Panc1 (cell line): ENCODE measurements at regions not wholly inside any gene's neighbourhood (a gene's known extent, or its start where the extent isn't known, plus 50 kb on each side); places are given as distances from the start of the nearest gene placed in this dataset.

ENCODE experiments used
- CTCF ChIP-seq: fragments of 450-650 bp; IDR thresholded peaks from 2 replicates; pipeline ENCODE4 v1.5.1; 2017; ENCODE audit warnings: mild to moderate bottlenecking
- POLR2AphosphoS5 ChIP-seq: IDR thresholded peaks from 2 replicates; pipeline ENCODE4 v1.6.1; 2012; ENCODE audit warnings: mild to moderate bottlenecking, low read depth, low read length, moderate library complexity
- SIN3A ChIP-seq: IDR thresholded peaks from 2 replicates; pipeline ENCODE4 v1.6.1; 2012; ENCODE audit warnings: low read depth, mild to moderate bottlenecking, low read length, moderate library complexity, borderline replicate concordance; ENCODE audit not compliant: insufficient read depth
- TCF7L2 ChIP-seq: IDR thresholded peaks from 2 replicates; pipeline ENCODE4 v1.6.1; 2011; ENCODE audit warnings: mild to moderate bottlenecking, low read depth, low read length, inconsistent platforms
- TF ChIP-seq, protein P1 (sequence below), 2 experiments: IDR thresholded peaks; 2 replicates each; pipeline ENCODE4 v1.6.1; 2011 to 2012; ENCODE audit warnings: low read depth in 2 of 2, control low read depth in 1 of 2, low read length in 1 of 2, mild to moderate bottlenecking in 1 of 2, moderate library complexity in 1 of 2; ENCODE audit not compliant: insufficient read depth in 1 of 2

GRCh38 chr16:51596247-51596646, 445.2 kb upstream of the SALL1 start:
- TF ChIP-seq CTCF = no peak
- TF ChIP-seq TCF7L2 = no peak
- TF ChIP-seq POLR2AphosphoS5 = no peak
- no peak for TF ChIP-seq SIN3A
- TF ChIP-seq, protein P1, sequence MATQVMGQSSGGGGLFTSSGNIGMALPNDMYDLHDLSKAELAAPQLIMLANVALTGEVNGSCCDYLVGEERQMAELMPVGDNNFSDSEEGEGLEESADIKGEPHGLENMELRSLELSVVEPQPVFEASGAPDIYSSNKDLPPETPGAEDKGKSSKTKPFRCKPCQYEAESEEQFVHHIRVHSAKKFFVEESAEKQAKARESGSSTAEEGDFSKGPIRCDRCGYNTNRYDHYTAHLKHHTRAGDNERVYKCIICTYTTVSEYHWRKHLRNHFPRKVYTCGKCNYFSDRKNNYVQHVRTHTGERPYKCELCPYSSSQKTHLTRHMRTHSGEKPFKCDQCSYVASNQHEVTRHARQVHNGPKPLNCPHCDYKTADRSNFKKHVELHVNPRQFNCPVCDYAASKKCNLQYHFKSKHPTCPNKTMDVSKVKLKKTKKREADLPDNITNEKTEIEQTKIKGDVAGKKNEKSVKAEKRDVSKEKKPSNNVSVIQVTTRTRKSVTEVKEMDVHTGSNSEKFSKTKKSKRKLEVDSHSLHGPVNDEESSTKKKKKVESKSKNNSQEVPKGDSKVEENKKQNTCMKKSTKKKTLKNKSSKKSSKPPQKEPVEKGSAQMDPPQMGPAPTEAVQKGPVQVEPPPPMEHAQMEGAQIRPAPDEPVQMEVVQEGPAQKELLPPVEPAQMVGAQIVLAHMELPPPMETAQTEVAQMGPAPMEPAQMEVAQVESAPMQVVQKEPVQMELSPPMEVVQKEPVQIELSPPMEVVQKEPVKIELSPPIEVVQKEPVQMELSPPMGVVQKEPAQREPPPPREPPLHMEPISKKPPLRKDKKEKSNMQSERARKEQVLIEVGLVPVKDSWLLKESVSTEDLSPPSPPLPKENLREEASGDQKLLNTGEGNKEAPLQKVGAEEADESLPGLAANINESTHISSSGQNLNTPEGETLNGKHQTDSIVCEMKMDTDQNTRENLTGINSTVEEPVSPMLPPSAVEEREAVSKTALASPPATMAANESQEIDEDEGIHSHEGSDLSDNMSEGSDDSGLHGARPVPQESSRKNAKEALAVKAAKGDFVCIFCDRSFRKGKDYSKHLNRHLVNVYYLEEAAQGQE (IDR thresholded peaks at IDR 0.05; ENCODE audit: insufficient read depth in 1 of 2, low read depth in 2 of 2, low read length in 1 of 2) = no peak
